ENCODE measurements at regions not wholly inside any gene's neighbourhood (a gene's known extent, or its start where the extent isn't known, plus 50 kb on each side); places are given as distances from the start of the nearest gene placed in this dataset.

DNA sequence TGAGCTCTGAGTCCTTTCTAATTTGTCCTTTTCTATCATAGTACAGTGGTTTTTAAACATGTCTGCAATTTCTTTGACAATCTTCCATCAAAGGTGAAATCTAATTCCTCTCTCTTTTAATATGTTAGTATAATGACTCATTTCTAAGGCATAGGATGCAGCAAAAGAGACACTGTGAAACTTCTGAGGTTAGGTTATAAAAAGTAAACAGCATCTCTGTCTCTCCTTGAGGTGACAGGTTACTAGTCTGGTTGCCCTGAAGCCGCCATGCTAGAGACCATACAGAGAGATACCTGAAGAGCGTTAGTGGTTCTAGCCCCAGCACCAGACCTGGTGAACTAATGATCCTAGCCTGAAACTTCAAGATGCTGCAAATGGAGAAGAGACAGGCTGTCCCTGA is 114.3 kb downstream of the PPM1A start:
- intact Hi-C loops (cut with micrococcal nuclease) (no loop called here), dilution Hi-C loops (cut with MboI; ENCODE audit: extremely low pct_ligation_motif_present, low sequenced_read_pairs) (no loop called here)
- no peaks in the 10 kb centered on the region for H3K9me3 ChIP-seq (replicated peaks; ENCODE audit: control insufficient read depth, insufficient read depth, low read length)
- ChIA-PET CTCF (interaction anchor here (2.5 kb wide), 1 partner anchor 13 kb away, joined by 8 read pairs; no protein-coding TSS in a partner anchor), POLR2A (no interaction called here)
- BruUV-seq (replicated peaks) = no TSS peak
- H3K4me1 ChIP-seq (ENCODE audit: control insufficient read depth, extremely low read depth, insufficient read depth, low read length) = no peaks in the 10 kb centered on the region
- H2AFZ ChIP-seq (ENCODE audit: low read depth, low read length) = no peak overlapping the region
- no peaks in the 10 kb centered on the region for H3K36me3 ChIP-seq (ENCODE audit: control insufficient read depth in 2 of 2, extremely low read depth in 1 of 2, insufficient read depth in 2 of 2, low read length in 2 of 2)
- H3K4me2 ChIP-seq (ENCODE audit: insufficient read depth, low read length) = no peak overlapping the region
- H3K4me3 ChIP-seq (replicated peaks in 1 of 3; ENCODE audit: insufficient read depth in 1 of 3, low read depth in 1 of 3, low read length in 3 of 3) = no peak overlapping the region
- no peak overlapping the region for H3K27ac ChIP-seq (ENCODE audit: insufficient read depth, low read depth, low read length)
- H3K9me1 ChIP-seq (replicated peaks; ENCODE audit: control insufficient read depth, extremely low read depth, insufficient read depth, low read length) = no peaks in the 10 kb centered on the region
- no peak overlapping the region for H3K9ac ChIP-seq (replicated peaks; ENCODE audit: extremely low read depth, insufficient read depth, low read length)
- no peaks in the 10 kb centered on the region for H3K79me2 ChIP-seq (ENCODE audit: control insufficient read depth, insufficient read depth, low read length)
- FAIRE-seq (no peak), DNase-seq (ENCODE audit: low read depth, low spot score) (no peak)
- peaks cover 0 to 2% of the 10 kb centered on the region in 2 experiments for H3K27me3 ChIP-seq (ENCODE audit: control insufficient read depth in 2 of 2, insufficient read depth in 2 of 2, low read length in 2 of 2)
- no peak for TF ChIP-seq FOS (IDR thresholded peaks at IDR 0.05; ENCODE audit: borderline replicate concordance, insufficient read depth, low read length)
- no peak for TF ChIP-seq POLR2A (IDR thresholded peaks at IDR 0.05; ENCODE audit: low read depth, low read length)
- TF ChIP-seq MYC (IDR thresholded peaks at IDR 0.05; ENCODE audit: low read depth, low read length) = no peak
- TF ChIP-seq, protein P1, sequence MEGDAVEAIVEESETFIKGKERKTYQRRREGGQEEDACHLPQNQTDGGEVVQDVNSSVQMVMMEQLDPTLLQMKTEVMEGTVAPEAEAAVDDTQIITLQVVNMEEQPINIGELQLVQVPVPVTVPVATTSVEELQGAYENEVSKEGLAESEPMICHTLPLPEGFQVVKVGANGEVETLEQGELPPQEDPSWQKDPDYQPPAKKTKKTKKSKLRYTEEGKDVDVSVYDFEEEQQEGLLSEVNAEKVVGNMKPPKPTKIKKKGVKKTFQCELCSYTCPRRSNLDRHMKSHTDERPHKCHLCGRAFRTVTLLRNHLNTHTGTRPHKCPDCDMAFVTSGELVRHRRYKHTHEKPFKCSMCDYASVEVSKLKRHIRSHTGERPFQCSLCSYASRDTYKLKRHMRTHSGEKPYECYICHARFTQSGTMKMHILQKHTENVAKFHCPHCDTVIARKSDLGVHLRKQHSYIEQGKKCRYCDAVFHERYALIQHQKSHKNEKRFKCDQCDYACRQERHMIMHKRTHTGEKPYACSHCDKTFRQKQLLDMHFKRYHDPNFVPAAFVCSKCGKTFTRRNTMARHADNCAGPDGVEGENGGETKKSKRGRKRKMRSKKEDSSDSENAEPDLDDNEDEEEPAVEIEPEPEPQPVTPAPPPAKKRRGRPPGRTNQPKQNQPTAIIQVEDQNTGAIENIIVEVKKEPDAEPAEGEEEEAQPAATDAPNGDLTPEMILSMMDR (IDR thresholded peaks at IDR 0.05; ENCODE audit: extremely low read depth in 1 of 2, insufficient read depth in 1 of 2, low read depth in 1 of 2, low read length in 2 of 2) = no peak
- TF ChIP-seq POLR2AphosphoS5 (IDR thresholded peaks at IDR 0.05; ENCODE audit: insufficient read depth, low read depth, low read length) = no peak
- TF ChIP-seq, protein P2, sequence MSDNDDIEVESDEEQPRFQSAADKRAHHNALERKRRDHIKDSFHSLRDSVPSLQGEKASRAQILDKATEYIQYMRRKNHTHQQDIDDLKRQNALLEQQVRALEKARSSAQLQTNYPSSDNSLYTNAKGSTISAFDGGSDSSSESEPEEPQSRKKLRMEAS (IDR thresholded peaks at IDR 0.05; ENCODE audit: insufficient read depth, insufficient read length) = no peak
- no peak for TF ChIP-seq JUN (IDR thresholded peaks at IDR 0.05; ENCODE audit: borderline replicate concordance, insufficient read depth, insufficient read length, low read depth)
- TF ChIP-seq GATA2 (IDR thresholded peaks at IDR 0.05; ENCODE audit: insufficient read depth, insufficient read length, low read depth, low read length) = no peak
- H4K20me1 ChIP-seq (replicated peaks; ENCODE audit: control insufficient read depth, extremely low read depth, insufficient read depth, low read length) = no peaks in the 10 kb centered on the region

All from endothelial cell of umbilical vein (primary cell).